ENCODE measurements at regions not wholly inside any gene's neighbourhood (a gene's known extent, or its start where the extent isn't known, plus 50 kb on each side); places are given as distances from the start of the nearest gene placed in this dataset.
A peak's percentile ranks its signal among the peaks of the same experiment; 100 is the strongest.

- TF ChIP-seq CTCF (IDR thresholded peaks at IDR 0.05), result no peak
- intact Hi-C loops (cut with micrococcal nuclease), result no loop called here
- H3K27ac Mint-ChIP-seq, result peak overlapping the region in 2 of 7 donors; percentile 37 to 60
- Histone ChIP-seq H3K4me1 (ENCODE audit: control insufficient read depth in 1 of 2, insufficient read depth in 2 of 2, low read length in 2 of 2) (no peaks in the 10 kb centered on the region), H3K27me3 (ENCODE audit: control insufficient read depth in 2 of 2, insufficient read depth in 2 of 2, low read length in 2 of 2) (no peaks in the 10 kb centered on the region), H2AFZ (ENCODE audit: insufficient read depth, low read depth, low read length, poor library complexity, severe bottlenecking) (no peak overlapping the region), H3K9me3 (replicated peaks in 1 of 2; ENCODE audit: control insufficient read depth in 1 of 2, insufficient read depth in 1 of 2, low read length in 2 of 2) (no peaks in the 10 kb centered on the region), H3K9ac (ENCODE audit: insufficient read depth, low read length, poor library complexity, severe bottlenecking) (no peak overlapping the region), H3K4me3 (replicated peaks in 1 of 3; ENCODE audit: low read depth in 2 of 3, low read length in 3 of 3) (no peak overlapping the region), H3K79me2 (ENCODE audit: insufficient read depth, low read length) (no peaks in the 10 kb centered on the region), H3K4me2 (replicated peaks; ENCODE audit: extremely low read depth, low read length, poor library complexity, severe bottlenecking) (no peak overlapping the region), H4K20me1 (ENCODE audit: insufficient read depth, low read length) (no peaks in the 10 kb centered on the region), H3K36me3 (replicated peaks in 1 of 2; ENCODE audit: control insufficient read depth in 1 of 2, insufficient read depth in 2 of 2, low read length in 2 of 2) (no peaks in the 10 kb centered on the region), H3K27ac (ENCODE audit: low read depth in 1 of 2, low read length in 2 of 2) (no peak overlapping the region)
- 95% methylated on average over 13 of the region's 18 CpGs for WGBS (ENCODE audit: insufficient coverage)
- no peaks in the 10 kb centered on the region for H3K4me1 Mint-ChIP-seq
- no peaks in the 10 kb centered on the region for H3K9me3 Mint-ChIP-seq
- H3K27me3 Mint-ChIP-seq (ENCODE audit: low read depth in 3 of 3), result peaks cover 0 to 2% (median 2%) of the 10 kb centered on the region in 3 donors
- H3K4me3 Mint-ChIP-seq, result no peak overlapping the region
- no peak for DNase-seq
- no peaks in the 10 kb centered on the region for H3K36me3 Mint-ChIP-seq
These were observed 272.5 kb downstream of the GADD45G start for GRCh38 chr9:89877051-89878002.

DNA sequence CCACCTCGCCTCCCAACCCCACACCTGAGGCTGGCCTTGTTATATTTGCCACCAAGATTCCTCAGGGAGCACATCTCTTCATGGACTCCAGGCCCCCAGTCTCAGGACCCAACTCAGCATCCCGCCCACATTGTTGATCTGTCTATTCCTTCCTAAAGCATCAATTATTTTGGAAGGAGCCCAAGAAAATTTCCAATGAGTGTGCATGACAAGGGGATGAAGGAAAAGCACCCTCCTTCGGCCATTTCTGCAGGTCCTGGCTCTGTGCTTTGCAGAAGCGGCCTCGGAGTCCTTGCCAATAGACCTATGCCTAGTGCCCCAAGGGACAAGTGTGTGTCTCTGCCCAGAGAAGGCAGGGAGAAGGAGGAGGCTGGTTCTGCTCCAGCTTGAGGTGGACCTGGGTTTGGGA is 273.2 kb downstream of the GADD45G start:
- 100% methylated on average over 4 of the region's 5 CpGs for WGBS (ENCODE audit: insufficient coverage)
- H3K4me2 ChIP-seq (replicated peaks; ENCODE audit: extremely low read depth, low read length, poor library complexity, severe bottlenecking), result no peak overlapping the region
- no peak for DNase-seq
- intact Hi-C loops (cut with micrococcal nuclease), result no loop called here
- Mint-ChIP-seq H3K9me3 (no peaks in the 10 kb centered on the region), H3K27me3 (ENCODE audit: low read depth in 3 of 3) (peaks cover 0 to 2% (median 2%) of the 10 kb centered on the region in 3 donors), H3K4me1 (no peaks in the 10 kb centered on the region), H3K36me3 (no peaks in the 10 kb centered on the region), H3K4me3 (no peak overlapping the region), H3K27ac (no peak overlapping the region)
- no peaks in the 10 kb centered on the region for H3K4me1 ChIP-seq (ENCODE audit: control insufficient read depth in 1 of 2, insufficient read depth in 2 of 2, low read length in 2 of 2)
- no peak overlapping the region for H3K9ac ChIP-seq (ENCODE audit: insufficient read depth, low read length, poor library complexity, severe bottlenecking)
- H4K20me1 ChIP-seq (ENCODE audit: insufficient read depth, low read length), result no peaks in the 10 kb centered on the region
- H3K36me3 ChIP-seq (replicated peaks in 1 of 2; ENCODE audit: control insufficient read depth in 1 of 2, insufficient read depth in 2 of 2, low read length in 2 of 2), result no peaks in the 10 kb centered on the region
- no peak for TF ChIP-seq CTCF (IDR thresholded peaks at IDR 0.05)
- H3K27me3 ChIP-seq (ENCODE audit: control insufficient read depth in 2 of 2, insufficient read depth in 2 of 2, low read length in 2 of 2), result no peaks in the 10 kb centered on the region
- H2AFZ ChIP-seq (ENCODE audit: insufficient read depth, low read depth, low read length, poor library complexity, severe bottlenecking), result no peak overlapping the region
- H3K27ac ChIP-seq (ENCODE audit: low read depth in 1 of 2, low read length in 2 of 2), result no peak overlapping the region
- no peaks in the 10 kb centered on the region for H3K79me2 ChIP-seq (ENCODE audit: insufficient read depth, low read length)
- H3K9me3 ChIP-seq (replicated peaks in 1 of 2; ENCODE audit: control insufficient read depth in 1 of 2, insufficient read depth in 1 of 2, low read length in 2 of 2), result no peaks in the 10 kb centered on the region
- no peak overlapping the region for H3K4me3 ChIP-seq (replicated peaks in 1 of 3; ENCODE audit: low read depth in 2 of 3, low read length in 3 of 3)
